ENCODE measurements at regions not wholly inside any gene's neighbourhood (a gene's known extent, or its start where the extent isn't known, plus 50 kb on each side); places are given as distances from the start of the nearest gene placed in this dataset.

- no peak for TF ChIP-seq EZH2 (IDR thresholded peaks at IDR 0.05; ENCODE audit: borderline replicate concordance, low read depth, low read length, severe bottlenecking)
- TF ChIP-seq CTCF (IDR thresholded peaks at IDR 0.05; ENCODE audit: borderline replicate concordance, extremely low read depth, low read length, poor library complexity, severe bottlenecking) = no peak
These were observed 529.7 kb downstream of the EDEM1 start for GRCh38 chr3:5717254-5717653.

All from DND-41 (cell line).